ENCODE measurements at regions not wholly inside any gene's neighbourhood (a gene's known extent, or its start where the extent isn't known, plus 50 kb on each side); places are given as distances from the start of the nearest gene placed in this dataset.

DNA sequence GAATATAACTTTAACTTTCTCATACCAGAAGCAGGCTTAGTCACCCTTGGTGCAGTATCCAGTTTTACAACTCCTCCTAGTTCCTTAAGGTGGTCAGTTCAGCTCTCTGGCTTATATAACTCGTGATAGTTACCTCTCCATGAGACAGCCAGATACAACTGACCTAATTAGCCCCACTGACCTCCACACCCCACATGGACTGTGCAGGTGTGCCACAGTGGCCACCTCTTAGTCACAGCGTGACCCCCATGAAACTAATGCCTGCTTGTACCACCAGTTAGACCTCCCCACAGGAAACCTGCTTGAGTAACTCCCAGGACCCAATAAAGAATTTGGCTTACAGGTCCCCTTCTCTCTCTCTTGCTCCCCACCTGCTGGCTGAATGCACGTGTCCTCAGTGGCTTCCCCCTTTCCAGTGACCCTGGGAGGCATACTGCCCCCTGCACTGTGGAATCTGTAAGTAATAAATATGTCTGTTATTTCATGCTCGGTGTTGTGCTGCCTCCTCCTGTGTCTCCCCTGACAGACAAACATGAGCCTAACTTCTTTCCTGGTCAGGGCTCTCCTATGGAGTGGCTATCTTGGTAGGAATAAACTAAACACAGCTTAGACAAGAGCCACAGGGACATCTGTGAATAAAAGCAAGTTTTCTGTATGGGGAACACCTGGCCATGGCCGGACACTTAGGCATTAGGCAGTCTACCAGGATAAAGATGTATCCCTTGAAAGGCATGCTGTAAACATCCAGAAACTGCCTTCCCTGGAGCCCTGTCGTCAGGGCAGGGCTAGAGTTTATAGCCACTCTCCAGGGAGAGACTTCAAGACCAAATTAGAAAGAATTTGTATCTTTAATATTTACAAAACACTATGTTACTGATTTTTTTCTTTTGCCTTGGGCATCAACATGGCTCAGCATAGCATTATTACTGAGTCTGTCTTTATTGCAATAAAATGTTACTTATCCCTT is 209.7 kb upstream of the BOD1L1 start:
- TF ChIP-seq CTCF (IDR thresholded peaks at IDR 0.05): no peak
- TF ChIP-seq POLR2A (IDR thresholded peaks at IDR 0.05): no peak
- TF ChIP-seq EP300 (IDR thresholded peaks at IDR 0.05): no peak

Measured in tibial nerve (tissue), 4 donors.